NT2/D1 (cell line): ENCODE measurements at regions not wholly inside any gene's neighbourhood (a gene's known extent, or its start where the extent isn't known, plus 50 kb on each side); places are given as distances from the start of the nearest gene placed in this dataset.

Experiments
- DNase-seq: peaks from one replicate; pipeline ENCODE4 v3.0.0-alpha.2; 2011; ENCODE audit warnings: low read depth, low spot score
- H3K27me3 ChIP-seq: 2 replicates; pipeline ENCODE4 v1.6.0; 2011; ENCODE audit warnings: mild to moderate bottlenecking; ENCODE audit not compliant: insufficient read length, insufficient read depth
- H3K36me3 ChIP-seq: 2 replicates; pipeline ENCODE4 v1.6.1; 2011; ENCODE audit warnings: mild to moderate bottlenecking, low read length, mixed read lengths; ENCODE audit not compliant: insufficient read depth, insufficient read length
- H3K4me1 ChIP-seq: 2 replicates; pipeline ENCODE4 v1.5.1; 2011; ENCODE audit not compliant: insufficient read depth, insufficient read length
- H3K4me3 ChIP-seq: 2 replicates; pipeline ENCODE4 v1.5.1; 2011; ENCODE audit warnings: low read depth; ENCODE audit not compliant: insufficient read length
- H3K9ac ChIP-seq: 2 replicates; pipeline ENCODE4 v1.6.0; 2011; ENCODE audit warnings: low read depth; ENCODE audit not compliant: insufficient read length
- H3K9me3 ChIP-seq: 2 replicates; pipeline ENCODE4 v1.5.1; 2011; ENCODE audit warnings: mild to moderate bottlenecking, low read length; ENCODE audit not compliant: insufficient read depth
- SUZ12 ChIP-seq: IDR thresholded peaks from 2 replicates; pipeline ENCODE4 v1.6.1; 2011; ENCODE audit not compliant: insufficient read length, insufficient read depth; ENCODE audit errors: extremely low read depth
- YY1 ChIP-seq: IDR thresholded peaks from 2 replicates; pipeline ENCODE4 v1.6.1; 2011; ENCODE audit not compliant: insufficient read length, insufficient read depth
- ZNF274 ChIP-seq: IDR thresholded peaks from 2 replicates; pipeline ENCODE4 v1.6.1; 2011; ENCODE audit warnings: mild to moderate bottlenecking, low read depth, low read length

DNA sequence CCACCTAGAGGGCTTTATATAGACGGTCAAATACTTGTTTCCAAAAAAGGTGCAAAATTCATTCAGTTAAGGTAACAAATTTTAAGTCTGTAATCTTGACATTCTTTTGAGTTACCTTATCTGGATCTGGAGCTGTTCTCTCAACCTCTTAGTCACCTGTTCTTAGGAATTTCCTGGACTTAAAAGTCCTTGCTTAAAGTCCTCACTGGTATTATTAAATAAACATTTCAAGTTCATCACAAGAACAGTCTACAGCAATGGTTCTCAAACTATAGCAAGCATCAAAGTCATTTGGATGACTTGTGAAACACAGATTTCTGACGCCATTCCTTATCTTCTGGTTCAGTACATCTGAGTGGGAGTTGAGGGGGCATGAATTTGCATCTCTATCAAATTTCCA lies 122.9 kb upstream of the GOLIM4 start:
- Histone ChIP-seq H3K9me3 (no peaks in the 10 kb centered on the region), H3K27me3 (no peaks in the 10 kb centered on the region), H3K9ac (no peak overlapping the region), H3K36me3 (no peaks in the 10 kb centered on the region), H3K4me3 (no peak overlapping the region), H3K4me1 (no peaks in the 10 kb centered on the region)
- no peak for DNase-seq
- TF ChIP-seq ZNF274: no peak
- no peak for TF ChIP-seq YY1
- no peak for TF ChIP-seq SUZ12

DNA sequence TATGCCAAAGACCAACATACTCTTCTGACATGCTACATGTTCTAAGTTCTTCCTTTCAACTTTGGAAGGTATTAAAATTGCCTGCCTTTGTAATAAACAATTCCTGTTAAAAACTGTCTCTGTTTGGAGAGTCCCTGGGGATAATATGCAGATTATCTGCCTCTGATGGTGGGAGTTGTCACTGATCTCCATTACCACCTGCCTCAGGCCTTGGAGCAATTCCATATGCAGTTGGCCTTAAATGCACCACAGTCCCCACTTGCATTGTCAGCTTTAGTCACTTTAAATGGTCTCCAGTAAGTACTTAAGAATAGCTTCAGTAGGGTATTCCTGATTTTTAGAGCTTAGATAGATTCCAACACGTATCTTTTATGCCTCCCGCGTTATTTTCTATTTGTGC lies 121.1 kb upstream of the GOLIM4 start:
- DNase-seq: no peak
- no peak for TF ChIP-seq YY1
- no peak for TF ChIP-seq SUZ12
- no peak for TF ChIP-seq ZNF274
- H3K9me3 ChIP-seq: no peaks in the 10 kb centered on the region
- no peaks in the 10 kb centered on the region for H3K27me3 ChIP-seq
- H3K4me1 ChIP-seq: no peaks in the 10 kb centered on the region
- H3K9ac ChIP-seq: no peak overlapping the region
- H3K4me3 ChIP-seq: no peak overlapping the region
- no peaks in the 10 kb centered on the region for H3K36me3 ChIP-seq

DNA sequence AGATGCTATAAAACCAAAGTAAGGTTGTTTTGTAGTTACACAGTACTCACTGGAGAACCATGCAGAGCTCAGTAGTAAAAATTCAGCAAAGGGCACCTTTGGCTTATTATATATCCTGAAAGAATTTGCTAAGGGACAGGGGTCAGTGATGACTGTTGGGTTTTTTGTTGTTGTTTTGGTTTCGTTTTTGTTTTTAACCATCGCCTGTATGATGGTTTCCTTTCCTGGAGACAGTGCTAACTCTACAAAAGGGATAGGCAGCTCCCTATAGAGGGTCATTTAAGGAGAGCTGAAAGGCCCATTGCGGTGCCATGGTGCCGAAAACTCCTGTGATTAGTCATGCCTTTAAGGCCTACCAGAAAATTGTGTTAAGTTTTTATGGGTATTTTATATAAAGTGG lies 118.2 kb upstream of the GOLIM4 start:
- Histone ChIP-seq H3K9ac (no peak overlapping the region), H3K36me3 (no peaks in the 10 kb centered on the region), H3K9me3 (0 out of 2 replicates have a peak, but pooled peaks cover 4% of the 10 kb centered on the region), H3K27me3 (no peaks in the 10 kb centered on the region), H3K4me3 (no peak overlapping the region), H3K4me1 (no peaks in the 10 kb centered on the region)
- TF ChIP-seq ZNF274: no peak
- TF ChIP-seq YY1: no peak
- no peak for TF ChIP-seq SUZ12
- DNase-seq: no peak

DNA sequence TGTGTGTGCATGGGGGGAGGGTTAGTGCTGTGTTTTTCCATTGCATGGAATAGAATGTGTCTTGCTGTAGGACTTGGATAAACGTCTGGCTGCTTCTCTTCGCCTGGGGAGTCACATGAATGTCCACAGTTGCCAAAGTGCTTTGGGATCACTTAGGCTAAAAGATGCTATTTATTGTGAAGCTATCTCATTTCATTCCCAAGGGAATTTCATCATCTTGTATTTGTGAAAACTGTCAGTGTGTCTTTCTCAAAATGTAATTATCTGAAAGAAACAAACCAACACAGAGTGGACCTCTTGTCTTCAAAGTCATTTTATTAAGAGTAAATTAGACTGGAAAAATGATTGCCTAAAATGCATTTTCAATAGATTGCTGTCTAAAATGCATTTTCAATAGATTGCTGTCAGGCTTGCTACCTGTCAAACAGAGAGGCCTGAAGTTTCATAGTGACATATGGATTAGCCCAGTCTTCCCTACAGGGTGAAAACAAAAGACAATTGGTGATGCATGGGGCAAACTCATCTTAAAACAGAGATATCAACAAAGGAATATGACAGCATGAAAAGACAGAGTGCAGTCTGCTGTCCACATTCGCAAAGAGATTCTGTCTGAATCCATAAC lies 117.1 kb upstream of the GOLIM4 start:
- H3K4me3 ChIP-seq: no peak overlapping the region
- no peaks in the 10 kb centered on the region for H3K27me3 ChIP-seq
- no peak for DNase-seq
- no peak overlapping the region for H3K9ac ChIP-seq
- H3K4me1 ChIP-seq: no peaks in the 10 kb centered on the region
- H3K9me3 ChIP-seq: 0 out of 2 replicates have a peak, but pooled peaks cover 4% of the 10 kb centered on the region
- no peaks in the 10 kb centered on the region for H3K36me3 ChIP-seq
- TF ChIP-seq ZNF274: no peak
- TF ChIP-seq SUZ12: no peak
- no peak for TF ChIP-seq YY1

DNA sequence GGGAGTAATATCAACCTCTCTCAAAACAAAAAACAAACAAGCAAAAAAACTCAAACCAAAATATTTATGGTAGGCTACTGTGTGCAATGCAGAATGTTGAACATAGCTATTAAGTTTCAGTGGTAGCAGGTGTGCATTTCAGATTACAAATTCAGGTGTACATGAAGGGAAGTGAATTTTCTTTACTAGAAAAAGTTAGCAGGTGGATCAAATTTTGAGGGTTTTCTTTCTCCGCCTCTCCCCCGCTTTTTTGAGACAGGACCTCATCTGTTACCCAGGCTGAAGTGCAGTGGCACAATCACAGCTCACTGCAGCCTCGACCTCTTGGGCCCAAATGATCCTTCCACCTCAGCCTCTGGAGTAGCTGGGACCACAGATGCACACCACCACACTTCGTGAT lies 109.7 kb upstream of the GOLIM4 start:
- Histone ChIP-seq H3K36me3 (no peaks in the 10 kb centered on the region), H3K9ac (no peak overlapping the region), H3K27me3 (no peaks in the 10 kb centered on the region), H3K9me3 (0 out of 2 replicates have a peak, but pooled peaks cover 4% of the 10 kb centered on the region), H3K4me1 (no peaks in the 10 kb centered on the region), H3K4me3 (no peak overlapping the region)
- no peak for DNase-seq
- TF ChIP-seq SUZ12: no peak
- no peak for TF ChIP-seq ZNF274

DNA sequence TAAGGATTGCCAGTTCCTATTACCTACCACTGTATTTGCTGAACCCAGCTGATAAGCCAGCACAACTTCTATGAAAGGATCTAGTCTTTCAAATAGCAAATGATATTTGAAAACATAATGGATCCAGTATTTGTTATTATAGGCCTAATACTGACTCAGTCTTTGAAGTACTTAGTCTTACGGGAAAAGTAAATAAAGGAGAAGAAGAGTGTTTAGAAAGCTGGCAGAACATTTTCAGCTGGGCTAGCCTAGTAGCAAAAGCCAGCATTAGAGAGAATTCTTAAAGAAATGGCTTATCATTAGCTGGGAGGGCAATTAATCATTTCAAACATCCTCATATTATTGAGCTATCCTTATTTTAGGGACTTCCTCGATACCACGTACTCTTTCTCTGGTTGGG lies 101.4 kb upstream of the GOLIM4 start:
- H3K36me3 ChIP-seq: no peaks in the 10 kb centered on the region
- DNase-seq: no peak
- no peaks in the 10 kb centered on the region for H3K4me1 ChIP-seq
- TF ChIP-seq ZNF274: no peak
- no peak for TF ChIP-seq SUZ12
- no peak for TF ChIP-seq YY1
- no peak overlapping the region for H3K4me3 ChIP-seq
- no peak overlapping the region for H3K9ac ChIP-seq
- no peaks in the 10 kb centered on the region for H3K27me3 ChIP-seq
- no peaks in the 10 kb centered on the region for H3K9me3 ChIP-seq

DNA sequence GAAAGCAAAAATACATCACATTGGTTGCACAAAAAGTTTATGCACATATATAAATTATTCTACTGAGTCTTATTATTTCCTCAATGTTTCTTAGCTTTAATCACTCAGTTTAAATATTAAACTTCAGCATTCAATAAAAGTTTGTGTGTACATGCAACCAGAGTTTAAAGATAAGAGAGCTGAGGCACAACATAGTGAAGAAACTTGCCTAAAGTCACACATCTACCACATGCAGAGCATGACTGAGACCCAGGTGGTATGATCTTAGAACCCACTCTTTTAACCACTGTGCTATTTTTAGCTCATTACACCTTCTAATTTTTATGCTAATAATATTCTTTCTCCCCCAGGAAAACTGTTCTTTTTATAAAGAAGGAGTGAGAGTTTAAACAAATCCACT lies 96.1 kb upstream of the GOLIM4 start:
- H3K36me3 ChIP-seq: no peaks in the 10 kb centered on the region
- TF ChIP-seq ZNF274: no peak
- TF ChIP-seq SUZ12: no peak
- no peak for TF ChIP-seq YY1
- no peak overlapping the region for H3K4me3 ChIP-seq
- no peak for DNase-seq
- no peaks in the 10 kb centered on the region for H3K27me3 ChIP-seq
- H3K9ac ChIP-seq: no peak overlapping the region
- H3K9me3 ChIP-seq: no peaks in the 10 kb centered on the region
- no peaks in the 10 kb centered on the region for H3K4me1 ChIP-seq
